NCI-H2171 treated with DMSO at 0.1 percent for 48 hours (cell line): ENCODE measurements at regions not wholly inside any gene's neighbourhood (a gene's known extent, or its start where the extent isn't known, plus 50 kb on each side); places are given as distances from the start of the nearest gene placed in this dataset.

ENCODE experiments used
- DNase-seq: peaks from one replicate; lab custom pipeline; 2025; lab: John Stamatoyannopoulos, UW

GRCh38 chr1:238900334-238900865, 486.0 kb upstream of the CHRM3 start:
- no peak for DNase-seq

- DNase-seq: no peak
Observed at GRCh38 chr1:238898856-238899255, 487.5 kb upstream of the CHRM3 start.

- no peak for DNase-seq
Observed at GRCh38 chr1:238895911-238896310, 490.5 kb upstream of the CHRM3 start.

- DNase-seq: no peak
Observed at GRCh38 chr1:238892612-238893011, 493.8 kb upstream of the CHRM3 start.

GRCh38 chr1:238861342-238862066, 524.9 kb upstream of the CHRM3 start:
- DNase-seq: no peak

GRCh38 chr1:238833919-238834318, 552.4 kb upstream of the CHRM3 start:
- no peak for DNase-seq

GRCh38 chr1:238832106-238832505, 554.3 kb upstream of the CHRM3 start:
- no peak for DNase-seq

- no peak for DNase-seq
Observed at GRCh38 chr1:238830036-238830611, 556.2 kb upstream of the CHRM3 start.

GRCh38 chr1:238826891-238827290, 559.5 kb upstream of the CHRM3 start:
- DNase-seq: no peak

GRCh38 chr1:238823416-238823815, 563.0 kb upstream of the CHRM3 start:
- DNase-seq: no peak

- no peak for DNase-seq
Observed at GRCh38 chr1:238811211-238811879, 575.0 kb upstream of the CHRM3 start.

GRCh38 chr1:238790882-238791281, 595.5 kb upstream of the CHRM3 start:
- no peak for DNase-seq

GRCh38 chr1:238789916-238790667, 596.3 kb upstream of the CHRM3 start:
- no peak for DNase-seq

GRCh38 chr1:238787471-238787870, 598.9 kb upstream of the CHRM3 start:
- DNase-seq: no peak

- DNase-seq: no peak
Observed at GRCh38 chr1:238783633-238784032, 602.7 kb upstream of the CHRM3 start.

- no peak for DNase-seq
Observed at GRCh38 chr1:238779716-238780115, 606.7 kb upstream of the CHRM3 start.

- no peak for DNase-seq
Observed at GRCh38 chr1:238778113-238778512, 608.3 kb upstream of the CHRM3 start.

- no peak for DNase-seq
Observed at GRCh38 chr1:238777551-238777950, 608.8 kb upstream of the CHRM3 start.

- DNase-seq: no peak
Observed at GRCh38 chr1:238776126-238776525, 610.2 kb upstream of the CHRM3 start.

- DNase-seq: no peak
Observed at GRCh38 chr1:238772322-238772721, 614.0 kb upstream of the CHRM3 start.

- DNase-seq: no peak
Observed at GRCh38 chr1:238767321-238767720, 619.0 kb upstream of the CHRM3 start.

- DNase-seq: no peak
Observed at GRCh38 chr1:238764779-238765178, 621.6 kb upstream of the CHRM3 start.
